GM21447 (cell line): ENCODE measurements at regions not wholly inside any gene's neighbourhood (a gene's known extent, or its start where the extent isn't known, plus 50 kb on each side); places are given as distances from the start of the nearest gene placed in this dataset.
"Not testable (repeated sequence)": the region's sequence is repeated elsewhere in the genome, so short reads cannot be mapped to it uniquely, and the experiment has no call there.

Experiments
- ATAC-seq: cut with Tn5 transposase; IDR thresholded peaks from one replicate; pipeline ENCODE4 v1.9.1; 2021; ENCODE audit not compliant: unreplicated experiment

- no peak for ATAC-seq
These were observed 824.4 kb downstream of the MTRR start for GRCh38 chr5:8693341-8693844.

DNA sequence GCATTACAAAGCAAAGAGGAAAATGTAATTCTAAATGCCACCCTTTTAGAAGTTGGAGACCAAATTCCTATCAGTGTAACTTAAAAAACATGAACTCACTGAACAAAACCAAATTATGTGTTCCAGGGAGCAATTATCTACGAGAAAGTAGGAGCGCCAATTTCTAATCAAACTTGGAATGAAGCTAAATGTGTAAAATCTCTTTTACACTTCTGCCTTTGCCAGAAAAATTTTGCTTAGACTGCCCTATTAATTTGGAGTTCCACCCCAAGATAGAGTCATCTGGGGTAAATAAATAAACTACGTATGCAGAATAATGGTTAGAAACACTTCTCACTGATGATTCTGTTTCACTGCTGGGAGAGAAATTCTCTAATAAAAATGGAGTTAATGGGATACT is 825.6 kb downstream of the MTRR start:
- no peak for ATAC-seq

DNA sequence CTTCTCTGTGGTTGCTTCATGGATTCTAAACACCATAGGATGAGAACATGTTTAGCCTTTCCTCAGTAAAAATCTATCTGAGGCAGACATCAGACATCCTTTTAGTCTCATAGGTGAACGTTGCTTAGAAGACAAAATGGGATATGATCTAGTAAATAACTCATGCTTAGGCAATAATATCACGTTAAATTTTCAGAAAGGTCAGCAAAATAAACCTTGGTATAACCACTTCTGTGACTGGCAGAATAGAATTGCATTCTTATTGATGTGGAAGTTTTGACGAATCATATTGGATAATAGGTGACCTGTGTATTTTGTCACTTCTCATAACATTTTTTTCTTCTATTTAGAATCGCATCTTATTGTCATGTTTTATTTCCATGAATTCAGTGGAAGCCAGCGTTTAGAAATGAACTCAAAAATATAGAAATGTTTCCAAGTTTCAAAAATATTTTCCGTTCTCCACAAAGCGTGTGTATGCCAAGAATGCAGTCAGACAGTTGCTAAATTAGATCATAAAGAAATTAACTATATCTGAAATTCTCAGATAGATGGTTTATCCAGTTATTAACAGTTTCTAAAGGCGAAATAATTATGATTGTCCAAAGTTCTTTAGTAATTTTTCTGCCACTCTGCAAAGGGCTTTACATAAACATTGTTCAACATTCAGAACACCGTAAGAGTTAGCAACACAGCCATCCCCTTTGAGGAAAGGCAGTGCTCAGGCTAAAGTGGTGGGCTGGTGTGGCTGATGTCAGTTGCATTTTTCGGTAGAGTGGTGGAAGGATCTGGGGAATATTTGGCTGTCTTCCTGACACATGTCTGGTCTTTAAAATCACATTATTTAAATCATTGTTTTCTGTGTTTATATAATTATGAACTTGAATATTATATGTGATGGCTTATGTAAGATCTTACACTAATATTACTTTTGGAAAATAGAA is 827.2 kb downstream of the MTRR start:
- ATAC-seq: no peak

GRCh38 chr5:8700222-8700621 is 831.3 kb downstream of the MTRR start:
- ATAC-seq: no peak

DNA sequence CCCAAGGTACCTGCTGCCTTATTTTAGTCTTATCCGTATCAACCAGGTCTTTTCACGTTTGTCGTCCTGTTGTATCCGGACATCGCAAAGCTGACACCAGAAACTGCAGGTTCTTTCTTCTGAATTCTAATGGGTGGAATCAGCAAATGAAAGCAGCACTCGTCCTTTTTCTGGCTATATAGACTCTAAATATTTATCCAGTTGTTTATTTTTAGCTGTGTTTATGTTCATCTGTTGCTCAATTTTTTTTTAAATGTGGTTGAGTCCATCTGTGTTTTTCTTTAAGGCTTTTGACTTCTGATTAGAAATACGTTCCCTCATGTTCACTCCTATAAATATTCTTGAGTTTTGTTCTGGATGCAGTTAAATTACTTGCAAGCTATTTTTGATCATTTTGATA is 831.7 kb downstream of the MTRR start:
- ATAC-seq: no peak

DNA sequence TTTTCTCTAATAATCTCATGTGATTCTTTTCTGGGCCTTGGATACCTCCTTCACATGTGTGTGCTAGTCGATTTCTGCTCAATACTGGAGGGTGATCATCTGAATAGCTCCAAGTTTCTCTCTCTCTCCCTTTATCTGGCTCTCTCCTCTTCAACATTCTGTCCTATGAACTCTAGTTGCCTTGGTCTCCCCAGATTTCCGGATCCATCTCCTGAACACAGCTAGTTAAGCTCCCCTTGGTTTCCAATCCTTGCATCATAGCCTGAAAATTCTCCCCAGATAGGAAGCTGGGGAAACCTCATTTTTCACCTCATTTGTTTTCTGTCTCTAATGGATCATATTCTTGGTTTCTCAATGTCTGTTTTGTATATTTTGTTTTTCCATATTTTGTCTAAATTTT is 832.3 kb downstream of the MTRR start:
- ATAC-seq: no peak

DNA sequence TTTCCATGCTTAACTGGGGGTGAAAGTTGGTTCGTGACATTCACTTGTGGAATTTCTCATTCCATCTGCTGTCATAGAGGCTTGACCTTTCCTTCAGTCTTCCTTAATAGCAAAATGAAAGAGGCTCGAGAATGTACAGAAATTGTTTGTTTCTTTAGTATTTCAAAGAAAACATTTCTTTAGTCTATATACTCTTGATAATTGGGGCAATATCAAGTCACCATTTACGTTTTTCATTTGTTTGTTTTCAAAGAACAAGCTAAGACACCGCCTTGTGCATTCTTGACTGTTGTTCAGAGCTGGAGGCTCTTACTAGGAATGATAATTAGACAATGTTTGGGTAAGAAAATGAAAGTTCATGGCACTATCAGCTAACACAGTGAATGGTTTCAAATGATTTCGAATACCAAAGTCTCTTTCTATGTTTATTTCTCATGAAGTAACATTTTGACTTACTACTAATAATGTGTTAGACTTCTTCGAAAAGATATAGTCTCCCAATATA is 835.4 kb downstream of the SEMA5A start:
- ATAC-seq: no peak

GRCh38 chr5:8714198-8714597 is 831.7 kb downstream of the SEMA5A start:
- no peak for ATAC-seq

- ATAC-seq: no peak
These were observed 831.0 kb downstream of the SEMA5A start for GRCh38 chr5:8714861-8715260.

GRCh38 chr5:8719796-8720195 is 826.1 kb downstream of the SEMA5A start:
- no peak for ATAC-seq

GRCh38 chr5:8720506-8720905 is 825.4 kb downstream of the SEMA5A start:
- no peak for ATAC-seq

DNA sequence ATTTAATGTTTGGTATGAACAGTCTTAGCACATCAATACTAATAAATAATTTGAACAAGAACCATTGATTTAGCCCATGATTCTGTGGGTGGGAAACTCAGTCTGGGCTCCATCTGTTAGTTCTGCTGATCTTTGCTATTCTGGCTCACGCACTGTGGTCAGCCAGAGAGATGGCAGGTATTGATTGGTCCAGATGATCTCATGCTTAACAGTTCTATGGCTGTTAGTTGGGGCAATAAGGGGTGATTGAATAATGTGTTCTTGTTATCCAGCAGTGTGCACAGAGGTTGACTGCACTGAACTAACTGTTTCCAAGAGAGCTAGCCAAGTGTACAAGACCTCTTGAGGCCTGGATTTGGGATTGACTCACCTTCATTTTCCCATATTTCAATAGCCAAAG is 824.3 kb downstream of the SEMA5A start:
- no peak for ATAC-seq

DNA sequence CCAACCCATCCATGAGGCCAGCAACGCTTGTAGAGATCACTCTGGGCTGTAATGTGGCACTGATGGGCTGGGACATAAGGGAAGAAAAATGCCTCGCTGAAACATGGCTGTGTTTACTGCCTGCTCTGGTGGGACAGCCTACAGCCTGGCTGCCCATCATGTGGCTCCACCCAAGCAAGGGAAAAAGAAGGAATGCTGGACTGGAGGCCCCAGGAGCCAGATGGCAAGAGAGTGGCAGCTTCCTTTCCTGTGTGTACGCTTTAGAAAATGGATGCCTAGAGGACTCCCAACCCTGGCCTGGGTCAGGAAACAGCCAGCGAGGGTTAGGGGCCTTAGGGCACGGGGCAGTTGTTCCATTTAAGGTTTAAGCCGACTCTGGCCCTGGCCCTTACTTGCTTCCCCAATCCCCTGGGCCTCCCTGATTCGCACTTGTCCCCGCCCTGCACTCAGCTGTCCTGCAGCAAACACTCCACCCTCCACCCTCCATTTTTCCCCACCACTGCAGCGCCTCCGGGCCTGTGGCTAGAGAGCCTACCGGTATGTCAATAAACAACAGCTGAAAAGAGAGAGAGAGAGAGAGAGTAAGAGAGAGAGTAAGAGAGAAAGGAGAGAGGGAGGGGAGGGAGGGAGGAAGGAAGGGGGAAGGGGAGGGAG is 819.4 kb downstream of the SEMA5A start:
- no peak for ATAC-seq

DNA sequence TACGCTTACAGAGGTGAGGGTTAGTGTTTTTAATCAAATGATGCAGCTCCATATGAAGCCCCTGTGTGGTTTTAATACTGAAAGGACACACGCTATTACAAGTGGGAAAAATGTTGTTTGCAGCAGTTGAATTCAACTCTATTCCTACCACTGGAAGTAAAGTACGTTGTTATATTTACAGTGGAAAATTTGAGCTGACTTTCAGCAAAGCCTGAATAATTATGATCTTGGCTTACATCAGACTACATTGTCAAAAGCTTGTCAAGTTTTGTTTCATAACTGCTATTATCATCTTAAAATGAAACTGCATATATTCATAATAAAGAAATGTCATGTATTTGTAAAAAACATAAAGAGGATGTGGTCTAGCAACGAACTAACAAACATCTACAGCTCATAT is 818.5 kb downstream of the SEMA5A start:
- ATAC-seq: no peak

- no peak for ATAC-seq
These were observed 816.4 kb downstream of the SEMA5A start for GRCh38 chr5:8729437-8729836.

DNA sequence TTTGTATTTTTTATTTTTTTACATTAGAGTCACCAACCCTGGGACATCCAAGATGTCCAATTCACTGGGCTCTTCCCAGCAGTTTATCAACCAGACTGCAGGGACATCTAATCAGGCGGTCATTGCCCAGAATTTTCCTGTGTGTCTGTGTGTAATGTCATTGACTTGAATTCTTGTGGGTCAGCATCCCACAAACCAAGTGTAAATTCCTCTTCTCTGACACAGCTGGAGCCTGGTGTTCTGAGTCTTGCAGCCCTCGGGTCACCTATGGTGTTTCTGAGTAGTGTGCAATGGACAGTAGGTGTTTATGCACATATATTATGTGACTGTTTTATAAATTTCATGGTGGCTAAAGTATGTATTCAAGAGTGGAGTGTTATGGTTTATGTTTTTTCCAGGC is 815.7 kb downstream of the SEMA5A start:
- no peak for ATAC-seq

GRCh38 chr5:8731110-8731509 is 814.8 kb downstream of the SEMA5A start:
- ATAC-seq: not testable (repeated sequence)

DNA sequence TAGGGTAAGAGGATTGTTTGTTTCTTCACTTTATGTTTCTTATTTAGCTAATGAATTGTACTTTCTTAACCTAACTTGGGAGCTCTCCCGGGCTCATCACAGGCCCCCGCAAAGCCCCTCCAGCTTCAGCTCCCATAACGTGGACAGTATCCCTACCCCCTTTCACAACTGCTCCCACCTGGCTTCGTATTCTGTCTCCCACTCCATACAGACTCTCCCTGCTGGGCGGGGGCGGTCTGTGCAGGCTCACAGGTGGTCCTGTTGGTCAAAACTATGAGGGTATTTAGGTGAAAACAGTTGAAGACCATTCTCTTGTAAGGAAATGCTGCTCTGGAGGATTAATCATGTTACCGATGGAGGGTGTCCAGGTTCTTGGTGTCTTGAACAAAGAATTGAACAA is 805.3 kb downstream of the SEMA5A start:
- ATAC-seq: no peak

GRCh38 chr5:8749556-8749955 is 796.3 kb downstream of the SEMA5A start:
- no peak for ATAC-seq

GRCh38 chr5:8750100-8750499 is 795.8 kb downstream of the SEMA5A start:
- ATAC-seq: no peak

- no peak for ATAC-seq
These were observed 793.9 kb downstream of the SEMA5A start for GRCh38 chr5:8751971-8752370.

- no peak for ATAC-seq
These were observed 793.3 kb downstream of the SEMA5A start for GRCh38 chr5:8752595-8752994.
